Stimulated activated effector memory CD8-positive, alpha-beta T cell treated with anti-CD3 and anti-CD28 coated beads, Interleukin-12 subunit alpha, Interleukin-12 subunit beta, amount 100 ng/mL, for 72 hours (primary cell): ENCODE measurements at regions not wholly inside any gene's neighbourhood (a gene's known extent, or its start where the extent isn't known, plus 50 kb on each side); places are given as distances from the start of the nearest gene placed in this dataset.

Experiments used
- ATAC-seq: fragments of 150-1000 bp; cut with Tn5 transposase; 2 replicates; pipeline ENCODE4 v1.10.0; 2021
- DNase-seq, 2 donors: peaks; one replicate each; pipeline ENCODE4 v3.0.0; 2021 to 2022; ENCODE audit warnings: low spot score in 2 of 2
- H3K27ac Mint-ChIP-seq: one replicate; pipeline ENCODE4 v1.8.0; 2022; ENCODE audit warnings: mild to moderate bottlenecking, mixed read lengths
- H3K36me3 Mint-ChIP-seq: one replicate; pipeline ENCODE4 v1.8.0; 2022; ENCODE audit warnings: mild to moderate bottlenecking, mixed read lengths
- H3K4me1 Mint-ChIP-seq: one replicate; pipeline ENCODE4 v1.8.0; 2022; ENCODE audit warnings: mixed read lengths
- H3K4me3 Mint-ChIP-seq: one replicate; pipeline ENCODE4 v1.8.0; 2022; ENCODE audit warnings: mild to moderate bottlenecking, mixed read lengths
- H3K9me3 Mint-ChIP-seq: one replicate; pipeline ENCODE4 v1.8.0; 2022; ENCODE audit warnings: mixed read lengths

DNA sequence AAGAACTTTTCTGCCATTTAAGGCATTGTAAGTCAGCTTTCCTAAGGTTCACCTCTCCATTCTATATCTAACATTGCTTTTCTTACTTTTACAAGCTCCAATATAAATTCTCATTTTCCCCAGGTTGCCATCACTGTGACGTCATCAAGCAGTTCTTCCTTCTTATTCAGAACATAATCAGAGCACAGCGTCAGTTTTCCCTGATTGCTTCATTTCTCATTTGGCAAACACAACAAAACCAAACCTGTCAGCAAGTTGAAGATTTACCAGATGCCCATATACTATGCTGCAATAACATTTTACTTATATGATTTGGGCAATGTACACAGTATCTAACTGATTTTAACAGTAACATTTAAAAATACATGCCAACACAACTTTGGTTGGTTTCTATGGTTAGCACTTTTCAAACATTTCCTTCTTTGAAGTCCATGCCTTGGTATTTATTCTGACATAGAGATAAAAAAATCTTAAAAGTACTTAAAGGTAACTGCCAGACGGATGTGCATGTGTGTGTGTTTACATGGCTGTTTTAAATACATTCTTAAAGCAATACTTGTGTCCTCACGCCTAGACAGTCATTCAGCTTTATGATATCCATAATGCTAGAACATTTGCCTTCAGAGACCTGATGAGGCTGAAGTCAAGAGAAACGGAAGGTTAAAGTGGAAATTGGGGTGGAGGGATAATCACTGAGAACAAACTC lies 264.0 kb downstream of the KLF12 start:
- H3K36me3 Mint-ChIP-seq, result peaks cover 5% of the 10 kb centered on the region
- peaks cover 45% of the 10 kb centered on the region for H3K4me1 Mint-ChIP-seq
- no peak for ATAC-seq
- no peaks in the 10 kb centered on the region for H3K9me3 Mint-ChIP-seq
- no peak overlapping the region for H3K4me3 Mint-ChIP-seq
- H3K27ac Mint-ChIP-seq, result no peak overlapping the region
- no peak for DNase-seq

DNA sequence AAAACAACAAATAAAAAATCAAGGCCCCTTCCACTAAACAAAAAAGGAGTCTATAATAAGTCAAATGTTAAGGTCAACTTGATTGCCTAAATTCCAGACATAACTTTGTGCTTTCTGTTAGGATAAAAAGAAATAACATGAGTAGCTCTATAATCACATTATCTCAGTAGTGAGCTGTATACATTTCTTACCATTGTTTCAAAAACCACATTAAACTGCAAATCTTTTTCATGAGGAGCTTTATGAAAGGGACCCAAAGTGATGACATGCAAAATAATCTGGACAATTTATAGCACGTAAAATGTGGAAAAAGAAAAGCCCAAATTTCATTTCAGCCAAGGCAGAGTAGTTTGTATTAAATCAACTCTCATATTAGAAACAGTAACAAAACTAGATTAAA lies 269.2 kb downstream of the KLF12 start:
- H3K27ac Mint-ChIP-seq, result no peak overlapping the region
- no peak for ATAC-seq
- no peak overlapping the region for H3K4me3 Mint-ChIP-seq

DNA sequence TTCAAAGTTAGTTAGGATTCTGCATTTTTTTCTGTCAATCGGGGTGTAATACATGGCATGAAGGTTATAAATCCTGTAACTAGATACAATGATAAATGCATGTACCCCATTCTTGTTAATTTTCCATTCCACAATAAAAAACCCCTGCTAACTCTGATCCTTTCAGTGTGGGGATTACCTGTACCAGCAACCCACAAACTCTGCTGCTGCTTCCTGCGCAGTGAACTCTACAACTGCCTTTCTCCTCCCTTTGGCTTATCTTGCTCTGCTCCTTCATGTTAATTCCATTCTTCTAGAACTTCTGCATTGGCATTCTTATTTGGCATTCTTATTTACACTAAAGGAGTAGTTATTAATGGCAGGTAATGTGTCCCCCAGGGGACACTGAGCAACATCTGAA lies 273.1 kb downstream of the KLF12 start:
- peak overlapping the region; percentile 17 for H3K27ac Mint-ChIP-seq
- H3K9me3 Mint-ChIP-seq, result no peaks in the 10 kb centered on the region
- peaks cover 6% of the 10 kb centered on the region for H3K36me3 Mint-ChIP-seq
- ATAC-seq (no peak), DNase-seq (no peak)
- H3K4me3 Mint-ChIP-seq, result no peak overlapping the region
- peaks cover 43% of the 10 kb centered on the region for H3K4me1 Mint-ChIP-seq

More for the DNA sequence above, 269.2 kb downstream of the KLF12 start:
- no peaks in the 10 kb centered on the region for H3K9me3 Mint-ChIP-seq
- H3K4me1 Mint-ChIP-seq, result peaks cover 43% of the 10 kb centered on the region
- no peak for DNase-seq
- peaks cover 6% of the 10 kb centered on the region for H3K36me3 Mint-ChIP-seq

DNA sequence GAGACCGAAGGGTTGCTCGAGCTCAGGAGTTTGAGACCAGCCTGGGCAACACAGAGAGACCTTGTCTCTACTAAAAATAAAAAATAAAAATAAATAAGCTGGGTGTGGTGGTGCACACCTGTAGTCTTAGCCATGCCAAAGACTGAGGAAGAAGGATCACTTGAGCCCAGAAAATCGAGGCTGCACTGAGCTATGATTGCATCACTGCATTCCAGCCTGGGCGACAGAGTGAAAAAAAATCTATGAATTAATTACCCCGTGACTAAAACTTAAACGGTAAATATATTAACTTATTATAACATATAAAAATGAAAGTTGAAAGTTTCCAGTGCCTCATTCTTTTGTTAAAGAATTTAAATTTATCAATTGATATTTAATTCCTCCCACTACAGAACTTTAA lies 273.7 kb downstream of the KLF12 start:
- ATAC-seq, result no peak
- DNase-seq, result no peak
- Mint-ChIP-seq H3K9me3 (no peaks in the 10 kb centered on the region), H3K27ac (no peak overlapping the region), H3K4me3 (peak overlapping the region; percentile 39), H3K4me1 (peaks cover 37% of the 10 kb centered on the region), H3K36me3 (peaks cover 8% of the 10 kb centered on the region)

DNA sequence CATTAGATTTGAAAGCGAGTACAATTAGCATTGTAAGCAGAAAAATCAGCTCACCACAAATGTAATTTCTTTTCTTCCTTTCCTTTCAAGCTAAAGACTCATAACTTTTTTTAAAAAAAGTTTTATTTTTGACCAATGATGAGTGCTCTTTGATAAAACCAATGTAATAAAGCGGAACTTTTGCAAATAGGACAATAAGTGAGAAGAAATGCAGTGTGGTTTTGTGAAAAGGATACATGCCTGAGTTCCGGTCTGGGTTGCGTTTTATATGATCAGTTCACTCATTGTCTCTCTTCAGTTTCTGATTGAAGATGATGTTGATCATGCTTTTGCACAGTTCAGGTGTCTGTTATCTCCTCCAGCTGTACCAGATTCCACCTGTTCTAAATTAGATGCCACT lies 274.4 kb downstream of the KLF12 start:
- Mint-ChIP-seq H3K4me3 (peak overlapping the region; percentile 39), H3K27ac (no peak overlapping the region), H3K9me3 (no peaks in the 10 kb centered on the region), H3K36me3 (peaks cover 4% of the 10 kb centered on the region), H3K4me1 (peaks cover 30% of the 10 kb centered on the region)
- DNase-seq, result no peak
- no peak for ATAC-seq

DNA sequence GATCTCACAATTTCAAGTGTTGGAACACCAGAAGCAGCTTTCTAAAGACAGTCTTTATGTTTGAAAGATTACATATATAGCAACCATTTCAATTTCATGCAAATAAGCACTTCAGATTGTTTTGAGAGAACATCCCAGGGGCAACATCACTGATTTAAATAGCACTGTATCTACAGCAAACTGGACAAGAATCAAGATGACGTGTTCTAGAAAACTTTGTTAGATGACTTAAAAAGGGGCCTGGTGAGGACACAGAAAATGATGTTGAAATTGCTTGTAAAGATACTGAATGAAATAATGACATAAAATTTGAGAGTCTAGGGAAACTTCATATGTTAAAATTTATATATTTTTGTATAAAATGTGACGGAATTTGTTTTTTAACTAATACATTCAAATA lies 277.1 kb downstream of the KLF12 start:
- Mint-ChIP-seq H3K4me1 (peaks cover 25% of the 10 kb centered on the region), H3K27ac (no peak overlapping the region), H3K4me3 (no peak overlapping the region), H3K36me3 (peaks cover 4% of the 10 kb centered on the region), H3K9me3 (no peaks in the 10 kb centered on the region)
- DNase-seq, result no peak
- no peak for ATAC-seq

DNA sequence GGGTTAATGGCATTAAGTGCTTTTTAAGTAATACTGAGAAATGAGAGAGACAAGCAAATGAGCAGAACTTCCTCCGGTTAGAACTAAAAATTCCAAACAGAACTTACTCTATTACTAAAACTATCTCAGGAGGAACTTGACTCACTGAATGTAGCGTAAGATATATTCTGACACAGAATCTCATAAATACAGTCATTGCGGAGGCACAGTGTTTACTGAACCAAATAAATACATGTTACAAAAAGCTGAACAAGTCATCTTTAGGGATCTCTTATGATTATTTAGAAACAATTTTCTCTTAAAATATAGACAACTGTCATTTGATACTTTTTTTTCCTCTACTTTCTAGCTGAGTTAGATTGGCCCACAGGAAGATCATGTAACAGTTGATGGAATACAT lies 283.1 kb downstream of the KLF12 start:
- Mint-ChIP-seq H3K4me1 (peaks cover 9% of the 10 kb centered on the region), H3K4me3 (no peak overlapping the region), H3K36me3 (peaks cover 9% of the 10 kb centered on the region), H3K9me3 (no peaks in the 10 kb centered on the region), H3K27ac (peak overlapping the region; percentile 11)
- DNase-seq (no peak), ATAC-seq (peak; percentile 49)

DNA sequence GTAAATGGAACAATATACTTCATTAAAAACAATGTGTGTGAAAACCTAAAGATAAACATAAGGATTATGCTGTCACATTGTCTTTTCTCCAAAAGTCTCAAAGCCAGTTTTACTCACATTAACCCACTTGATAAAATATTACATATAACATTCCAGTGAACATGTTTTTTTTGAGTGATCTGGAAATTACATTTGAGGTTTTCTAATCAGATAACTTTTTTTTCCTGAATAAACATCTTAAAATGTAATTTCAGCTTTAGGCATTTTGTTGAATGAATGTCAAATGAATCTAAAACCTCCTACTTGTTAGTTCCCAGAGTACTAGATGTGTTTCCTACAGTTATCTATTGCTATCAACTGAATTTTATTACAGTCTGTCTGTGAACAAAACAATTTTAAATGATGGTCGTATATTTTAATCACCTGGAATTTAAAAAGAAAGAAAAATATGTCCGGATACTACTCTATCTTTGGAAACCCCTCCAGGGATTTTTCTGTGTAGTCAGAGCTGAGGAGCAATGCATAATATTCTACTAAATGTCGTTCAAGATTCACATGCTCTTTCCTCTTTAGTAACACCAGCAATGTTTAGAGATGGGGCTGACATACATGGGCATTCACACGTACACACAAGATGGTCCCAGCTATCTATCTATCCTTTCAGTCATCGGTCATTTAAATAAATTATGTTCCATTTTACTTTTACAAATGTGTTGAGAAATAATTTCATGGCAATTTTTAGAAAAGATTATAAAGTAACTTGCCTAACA lies 283.9 kb downstream of the KLF12 start:
- Mint-ChIP-seq H3K4me1 (peaks cover 15% of the 10 kb centered on the region), H3K9me3 (no peaks in the 10 kb centered on the region), H3K36me3 (peaks cover 13% of the 10 kb centered on the region), H3K4me3 (no peak overlapping the region), H3K27ac (no peak overlapping the region)
- DNase-seq (no peak), ATAC-seq (no peak)

DNA sequence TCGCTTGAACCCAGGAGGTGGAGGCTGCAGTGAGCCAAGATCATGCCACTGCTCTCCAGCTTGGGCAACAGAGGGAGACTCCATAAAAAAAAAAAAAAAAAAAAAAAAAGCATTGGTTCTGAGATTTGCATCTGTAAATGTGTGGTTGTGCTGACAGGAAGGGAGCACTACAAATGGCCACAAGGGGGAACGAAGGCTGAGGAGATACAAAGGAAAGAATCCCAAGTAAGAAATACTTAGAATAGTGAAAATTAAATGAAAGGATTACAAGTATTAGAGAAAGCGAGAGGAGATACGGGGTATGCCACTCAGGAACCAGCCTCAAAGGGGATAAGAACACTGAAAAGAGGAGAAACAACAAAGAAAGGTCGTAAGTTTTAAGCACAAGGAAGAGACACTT lies 284.9 kb downstream of the KLF12 start:
- Mint-ChIP-seq H3K4me3 (no peak overlapping the region), H3K4me1 (peaks cover 15% of the 10 kb centered on the region), H3K36me3 (peaks cover 17% of the 10 kb centered on the region), H3K27ac (no peak overlapping the region), H3K9me3 (no peaks in the 10 kb centered on the region)
- DNase-seq (no peak), ATAC-seq (peak; percentile 34)

DNA sequence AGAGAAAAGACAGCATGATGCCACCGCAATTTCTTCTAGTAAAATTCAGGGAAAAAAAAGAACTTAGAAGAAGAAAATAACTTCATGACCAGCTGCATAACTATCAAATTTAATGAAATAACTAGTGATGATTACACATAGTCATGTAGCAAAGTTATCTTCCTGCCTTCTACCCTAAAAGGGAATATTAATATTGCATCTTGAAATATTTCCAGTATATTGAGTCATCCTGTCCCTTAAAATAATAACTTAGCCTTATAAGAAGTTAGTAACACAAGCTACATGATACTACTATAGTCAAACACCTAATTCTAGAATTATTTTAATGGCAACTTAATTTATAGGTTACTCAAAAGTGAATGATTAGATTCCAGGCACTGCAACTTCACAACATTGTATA lies 289.2 kb downstream of the KLF12 start:
- Mint-ChIP-seq H3K27ac (no peak overlapping the region), H3K36me3 (peaks cover 17% of the 10 kb centered on the region), H3K9me3 (no peaks in the 10 kb centered on the region), H3K4me1 (peaks cover 32% of the 10 kb centered on the region), H3K4me3 (no peak overlapping the region)
- DNase-seq, result no peak
- ATAC-seq, result no peak

DNA sequence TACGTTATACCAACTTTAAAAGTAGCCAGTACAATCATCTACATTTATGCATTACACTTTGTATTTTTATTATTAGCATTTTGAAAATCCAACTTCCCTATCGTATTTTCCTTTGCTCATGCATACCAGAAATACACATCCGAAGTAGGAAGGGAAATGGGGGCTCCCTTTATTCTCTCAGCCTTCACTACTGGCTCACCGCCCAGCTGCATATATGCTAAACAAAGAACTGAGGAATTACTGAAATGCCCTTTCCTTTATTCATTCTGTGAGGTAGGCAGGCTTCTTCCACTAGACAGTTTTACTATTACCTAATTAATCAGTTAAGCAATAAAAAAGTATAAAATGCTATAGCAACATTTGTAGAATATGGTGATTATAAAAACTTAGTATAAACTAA lies 291.6 kb downstream of the KLF12 start:
- Mint-ChIP-seq H3K4me1 (peaks cover 28% of the 10 kb centered on the region), H3K4me3 (no peak overlapping the region), H3K36me3 (peaks cover 17% of the 10 kb centered on the region), H3K27ac (no peak overlapping the region), H3K9me3 (no peaks in the 10 kb centered on the region)
- ATAC-seq (no peak), DNase-seq (no peak)

DNA sequence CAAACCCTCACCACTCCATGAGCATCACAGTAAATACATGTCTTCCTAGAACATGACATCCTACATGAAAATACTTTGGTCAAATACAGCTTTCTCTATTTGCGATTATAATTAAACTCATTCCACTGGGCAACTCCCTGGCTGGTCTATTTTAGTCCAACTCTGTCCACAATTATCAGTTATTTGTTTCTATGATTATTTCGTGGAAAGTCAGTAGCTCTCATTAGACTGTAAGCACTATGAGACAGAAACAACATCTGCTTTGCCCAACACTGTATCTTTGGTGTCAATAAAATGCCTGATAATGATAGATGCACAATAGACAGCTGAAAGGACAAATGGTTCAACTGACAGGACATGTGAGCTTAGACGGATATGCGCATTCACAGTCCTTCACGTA lies 292.0 kb downstream of the KLF12 start:
- Mint-ChIP-seq H3K4me3 (no peak overlapping the region), H3K4me1 (peaks cover 28% of the 10 kb centered on the region), H3K36me3 (peaks cover 17% of the 10 kb centered on the region), H3K9me3 (no peaks in the 10 kb centered on the region), H3K27ac (no peak overlapping the region)
- ATAC-seq (no peak), DNase-seq (no peak)

DNA sequence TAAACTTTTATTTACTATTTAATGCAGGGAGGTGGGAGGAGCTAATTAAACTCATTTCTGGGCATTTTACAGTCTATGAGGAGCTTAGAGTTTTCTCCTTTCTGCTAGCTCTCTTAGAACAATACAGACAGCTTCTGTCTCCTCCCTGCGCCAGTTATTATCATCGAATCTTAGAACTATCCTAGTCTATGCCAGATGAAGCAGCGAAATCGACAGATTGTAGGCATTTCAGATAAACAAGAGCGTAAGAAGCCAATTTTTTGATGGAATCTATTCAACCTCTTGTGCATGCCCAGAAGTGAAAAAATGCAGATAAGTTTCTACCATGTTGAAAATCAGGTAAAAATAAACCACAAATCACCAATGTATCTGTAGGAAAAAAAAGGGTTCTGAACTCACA lies 297.1 kb downstream of the KLF12 start:
- no peak overlapping the region for H3K4me3 Mint-ChIP-seq
- H3K4me1 Mint-ChIP-seq, result peaks cover 33% of the 10 kb centered on the region
- DNase-seq (no peak), ATAC-seq (no peak)
- no peaks in the 10 kb centered on the region for H3K9me3 Mint-ChIP-seq
- no peaks in the 10 kb centered on the region for H3K36me3 Mint-ChIP-seq
- H3K27ac Mint-ChIP-seq, result no peak overlapping the region

DNA sequence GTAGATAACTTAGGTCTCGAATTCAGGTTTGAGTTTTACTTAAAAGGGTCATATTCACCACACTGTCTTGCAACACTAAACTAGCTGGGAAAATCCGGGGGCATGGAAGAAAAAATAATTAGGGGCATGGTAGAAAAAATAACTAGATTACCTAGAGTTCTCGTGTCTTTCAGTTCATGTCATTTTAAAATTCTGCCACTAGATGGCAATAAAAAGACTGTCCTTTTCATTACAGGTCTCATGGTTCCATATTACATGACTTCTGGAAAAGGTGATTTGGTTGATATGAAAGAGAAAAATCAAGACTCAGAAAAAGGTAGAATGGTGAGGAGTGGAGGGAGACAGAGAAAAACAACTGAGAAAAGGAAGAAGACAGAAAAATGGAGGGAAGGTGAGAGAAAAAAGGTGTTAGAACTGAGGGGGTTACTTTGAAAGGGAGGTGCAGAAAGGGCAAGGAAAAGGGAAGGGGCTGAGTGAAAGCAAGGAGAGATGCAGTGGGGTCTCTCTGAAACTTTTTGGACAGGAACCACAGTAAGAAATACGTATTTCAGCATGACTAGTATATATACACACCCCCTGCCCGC lies 299.0 kb downstream of the KLF12 start:
- Mint-ChIP-seq H3K4me3 (no peak overlapping the region), H3K27ac (no peak overlapping the region), H3K9me3 (no peaks in the 10 kb centered on the region), H3K4me1 (peaks cover 20% of the 10 kb centered on the region), H3K36me3 (no peaks in the 10 kb centered on the region)
- peak; percentile 51 for ATAC-seq
- no peak for DNase-seq

DNA sequence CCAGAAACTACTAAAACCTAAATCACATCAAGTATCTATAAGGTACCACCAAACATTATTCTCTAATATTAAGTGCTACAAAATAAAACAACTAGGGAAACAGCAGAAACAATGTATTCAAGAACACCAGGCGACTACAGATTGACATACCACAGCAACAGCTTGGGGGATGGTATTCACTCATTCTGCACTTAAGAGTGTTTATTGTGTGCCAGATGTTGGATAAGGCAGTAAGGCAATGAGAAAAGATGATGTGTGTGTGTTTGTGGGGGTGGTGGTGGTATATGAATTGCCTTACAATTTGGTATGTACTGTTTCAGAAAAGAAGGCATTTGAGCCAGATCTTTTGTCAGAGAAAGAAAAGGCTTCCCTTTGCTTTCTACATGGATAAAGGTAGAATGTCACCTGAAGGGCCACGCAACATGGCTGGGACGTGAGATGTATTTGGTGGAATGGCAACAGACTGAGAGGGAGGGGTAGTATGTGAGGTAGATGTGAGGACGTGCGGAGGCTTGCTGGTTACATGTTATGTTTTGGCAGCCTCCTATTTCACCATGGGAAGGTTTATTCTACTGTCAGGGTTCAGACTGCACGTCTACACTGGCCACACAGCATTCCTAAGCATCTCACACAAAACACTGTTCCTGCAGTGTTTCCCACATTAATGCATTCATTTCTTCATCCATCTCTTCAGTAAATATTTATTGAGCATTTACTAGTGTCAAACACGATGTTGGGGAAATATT lies 300.7 kb downstream of the KLF12 start:
- H3K36me3 Mint-ChIP-seq, result no peaks in the 10 kb centered on the region
- peaks cover 23% of the 10 kb centered on the region for H3K4me1 Mint-ChIP-seq
- no peak overlapping the region for H3K4me3 Mint-ChIP-seq
- ATAC-seq (no peak), DNase-seq (no peak)
- no peaks in the 10 kb centered on the region for H3K9me3 Mint-ChIP-seq
- H3K27ac Mint-ChIP-seq, result no peak overlapping the region
